GM12874 (cell line): ENCODE measurements at regions not wholly inside any gene's neighbourhood (a gene's known extent, or its start where the extent isn't known, plus 50 kb on each side); places are given as distances from the start of the nearest gene placed in this dataset.

Experiments used
- CTCF ChIP-seq: IDR thresholded peaks from 2 replicates; pipeline ENCODE4 v1.5.1; 2011; ENCODE audit warnings: low read depth, mild to moderate bottlenecking, control low read depth, low read length, moderate library complexity; ENCODE audit not compliant: insufficient read depth

GRCh38 chr9:81231011-81231410, 458.3 kb downstream of the TLE1 start:
- TF ChIP-seq CTCF = no peak

- TF ChIP-seq CTCF = no peak
Observed at GRCh38 chr9:81227507-81228245, 461.7 kb downstream of the TLE1 start.

GRCh38 chr9:81225596-81225995, 463.8 kb downstream of the TLE1 start:
- TF ChIP-seq CTCF = no peak

GRCh38 chr9:81224166-81225081, 464.9 kb downstream of the TLE1 start:
- no peak for TF ChIP-seq CTCF

- TF ChIP-seq CTCF = no peak
Observed at GRCh38 chr9:81214975-81215374, 474.4 kb downstream of the TLE1 start.

GRCh38 chr9:81213456-81213855, 475.9 kb downstream of the TLE1 start:
- TF ChIP-seq CTCF = no peak

- TF ChIP-seq CTCF = no peak
Observed at GRCh38 chr9:81211741-81212140, 477.6 kb downstream of the TLE1 start.
